ENCODE measurements at regions not wholly inside any gene's neighbourhood (a gene's known extent, or its start where the extent isn't known, plus 50 kb on each side); places are given as distances from the start of the nearest gene placed in this dataset.

- H3K27ac ChIP-seq, result no peak overlapping the region
- TF ChIP-seq POLR2A (IDR thresholded peaks at IDR 0.05), result no peak
- no peak for TF ChIP-seq POLR2AphosphoS5 (IDR thresholded peaks at IDR 0.05)
- TF ChIP-seq CTCF (IDR thresholded peaks at IDR 0.05), result no peak
- no peak for TF ChIP-seq EP300 (IDR thresholded peaks at IDR 0.05)
- no peak for DNase-seq
These were observed 98.0 kb upstream of the JARID2 start for GRCh38 chr6:15147827-15148226.

GRCh38 chr6:15148356-15148946, 97.4 kb upstream of the JARID2 start:
- no peak for DNase-seq
- peaks cover 0 to 7% (median 0%) of the 10 kb centered on the region in 4 donors for H3K4me1 ChIP-seq
- WGBS, 2 donors, result 65 to 68% methylated on average over 8 of the region's 8 CpGs
- intact Hi-C loops (cut with DNase I), result no loop called here
- H3K27me3 ChIP-seq, result no peaks in the 10 kb centered on the region
- no peak overlapping the region for H3K4me3 ChIP-seq
- H3K9me3 ChIP-seq, result no peaks in the 10 kb centered on the region
- TF ChIP-seq POLR2A (IDR thresholded peaks at IDR 0.05) (no peak), POLR2AphosphoS5 (IDR thresholded peaks at IDR 0.05) (no peak), CTCF (IDR thresholded peaks at IDR 0.05) (no peak), EP300 (IDR thresholded peaks at IDR 0.05) (no peak)
- H3K36me3 ChIP-seq, result no peaks in the 10 kb centered on the region
- no peak overlapping the region for H3K27ac ChIP-seq

More at GRCh38 chr6:15147827-15148226, 98.0 kb upstream of the JARID2 start:
- H3K4me1 ChIP-seq, result peaks cover 0 to 7% (median 0%) of the 10 kb centered on the region in 4 donors
- no peaks in the 10 kb centered on the region for H3K9me3 ChIP-seq
- no peaks in the 10 kb centered on the region for H3K36me3 ChIP-seq
- WGBS, 2 donors, result 96 to 97% methylated on average over 5 of the region's 5 CpGs
- no peaks in the 10 kb centered on the region for H3K27me3 ChIP-seq
- intact Hi-C loops (cut with DNase I), result no loop called here
- no peak overlapping the region for H3K4me3 ChIP-seq

GRCh38 chr6:15150207-15150606, 95.7 kb upstream of the JARID2 start:
- no peak for DNase-seq

GRCh38 chr6:15152700-15153099, 93.2 kb upstream of the JARID2 start:
- intact Hi-C loops (cut with DNase I), result no loop called here
- no peaks in the 10 kb centered on the region for H3K9me3 ChIP-seq
- no peak overlapping the region for H3K27ac ChIP-seq
- TF ChIP-seq POLR2AphosphoS5 (IDR thresholded peaks at IDR 0.05) (no peak), CTCF (IDR thresholded peaks at IDR 0.05) (no peak), EP300 (IDR thresholded peaks at IDR 0.05) (no peak), POLR2A (IDR thresholded peaks at IDR 0.05) (no peak)
- no peaks in the 10 kb centered on the region for H3K36me3 ChIP-seq
- H3K27me3 ChIP-seq, result no peaks in the 10 kb centered on the region
- no peak overlapping the region for H3K4me3 ChIP-seq
- H3K4me1 ChIP-seq, result peaks cover 0 to 7% (median 0%) of the 10 kb centered on the region in 4 donors
- no peak for DNase-seq
- 89 to 92% methylated on average over 2 of the region's 2 CpGs for WGBS, 2 donors

More at GRCh38 chr6:15150207-15150606, 95.7 kb upstream of the JARID2 start:
- Histone ChIP-seq H3K4me3 (no peak overlapping the region), H3K27me3 (no peaks in the 10 kb centered on the region), H3K9me3 (no peaks in the 10 kb centered on the region), H3K4me1 (peaks cover 0 to 7% (median 0%) of the 10 kb centered on the region in 4 donors), H3K27ac (no peak overlapping the region), H3K36me3 (no peaks in the 10 kb centered on the region)
- no peak for TF ChIP-seq EP300 (IDR thresholded peaks at IDR 0.05)
- WGBS, 2 donors, result 96 to 98% methylated on average over 2 of the region's 2 CpGs
- intact Hi-C loops (cut with DNase I), result no loop called here

GRCh38 chr6:15153191-15153590, 92.7 kb upstream of the JARID2 start:
- WGBS, 2 donors, result 90 to 95% methylated on average over 7 of the region's 7 CpGs
- intact Hi-C loops (cut with DNase I), result no loop called here
- no peak for TF ChIP-seq POLR2AphosphoS5 (IDR thresholded peaks at IDR 0.05)

GRCh38 chr6:15157479-15157878, 88.4 kb upstream of the JARID2 start:
- Histone ChIP-seq H3K36me3 (no peaks in the 10 kb centered on the region), H3K4me3 (no peak overlapping the region), H3K27me3 (no peaks in the 10 kb centered on the region), H3K9me3 (no peaks in the 10 kb centered on the region), H3K4me1 (no peaks in the 10 kb centered on the region), H3K27ac (no peak overlapping the region)
- TF ChIP-seq CTCF (IDR thresholded peaks at IDR 0.05), result no peak
- TF ChIP-seq POLR2A (IDR thresholded peaks at IDR 0.05), result no peak
- no peak for TF ChIP-seq POLR2AphosphoS5 (IDR thresholded peaks at IDR 0.05)
- TF ChIP-seq EP300 (IDR thresholded peaks at IDR 0.05), result no peak
- WGBS, 2 donors, result 92 to 96% methylated on average over 2 of the region's 2 CpGs
- intact Hi-C loops (cut with DNase I), result no loop called here
- DNase-seq, result no peak

More at GRCh38 chr6:15153191-15153590, 92.7 kb upstream of the JARID2 start:
- Histone ChIP-seq H3K36me3 (no peaks in the 10 kb centered on the region), H3K9me3 (no peaks in the 10 kb centered on the region), H3K27me3 (no peaks in the 10 kb centered on the region), H3K27ac (no peak overlapping the region), H3K4me3 (no peak overlapping the region), H3K4me1 (peaks cover 0 to 4% (median 0%) of the 10 kb centered on the region in 4 donors)
- DNase-seq, result peak; percentile 29

Measured in sigmoid colon (tissue), 6 donors.